ENCODE measurements at regions not wholly inside any gene's neighbourhood (a gene's known extent, or its start where the extent isn't known, plus 50 kb on each side); places are given as distances from the start of the nearest gene placed in this dataset.

DNA sequence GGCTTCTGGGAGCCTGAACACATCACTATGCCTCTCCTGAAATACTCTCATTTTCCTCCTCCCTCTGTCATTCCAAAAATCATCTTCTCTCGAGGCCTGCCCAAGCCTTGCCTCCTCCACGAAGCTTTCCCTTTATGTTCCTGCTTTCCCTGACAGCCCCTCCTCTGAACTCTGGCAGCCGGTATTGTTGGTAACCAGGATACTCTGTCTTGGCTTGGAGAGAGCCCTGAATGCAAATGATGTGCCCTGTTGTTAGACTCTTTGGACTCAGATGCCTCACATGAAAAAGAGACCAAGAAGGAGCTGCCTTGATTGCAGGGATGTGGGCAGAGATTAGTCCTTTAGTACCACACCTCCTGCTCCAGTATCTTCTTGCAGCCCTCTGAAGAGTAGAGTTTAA, 138.5 kb upstream of the DLX2 start:
- Histone ChIP-seq H3K4me1 (ENCODE audit: insufficient read depth, insufficient read length) (peaks cover 4% of the 10 kb centered on the region), H3K36me3 (ENCODE audit: insufficient read depth, insufficient read length, low read length) (no peaks in the 10 kb centered on the region), H3K27me3 (ENCODE audit: insufficient read depth, insufficient read length) (peaks cover 10% of the 10 kb centered on the region), H3K4me3 (ENCODE audit: insufficient read length, low read depth) (no peak overlapping the region), H3K9ac (ENCODE audit: insufficient read length, low read depth) (no peak overlapping the region), H3K9me3 (ENCODE audit: insufficient read depth, low read length) (no peaks in the 10 kb centered on the region)
- no peak for TF ChIP-seq ZNF274 (IDR thresholded peaks at IDR 0.05; ENCODE audit: low read depth, low read length)
- TF ChIP-seq YY1 (IDR thresholded peaks at IDR 0.05; ENCODE audit: insufficient read depth, insufficient read length): no peak
- TF ChIP-seq SUZ12 (IDR thresholded peaks at IDR 0.05; ENCODE audit: extremely low read depth, insufficient read depth, insufficient read length): no peak
- DNase-seq (ENCODE audit: low read depth, low spot score): no peak

DNA sequence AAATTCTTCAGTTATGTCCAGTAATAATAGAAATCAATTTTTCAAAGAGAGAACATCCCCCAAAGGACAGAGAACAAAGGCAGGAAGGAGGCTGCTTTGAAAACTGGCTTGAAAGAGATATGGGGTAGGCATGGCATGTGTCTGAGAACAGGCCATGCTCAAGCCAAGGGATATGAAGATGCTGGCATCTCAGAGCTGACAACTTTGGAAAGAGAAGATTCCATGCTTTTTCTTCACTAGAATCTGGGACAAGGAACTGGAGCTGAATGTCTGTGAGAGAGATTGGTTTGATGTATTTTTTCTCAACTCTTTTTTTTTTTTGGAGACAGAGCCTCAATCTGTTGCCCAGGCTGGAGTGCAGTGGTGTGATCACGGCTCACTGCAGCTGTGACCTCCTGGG, 139.8 kb upstream of the DLX2 start:
- no peaks in the 10 kb centered on the region for H3K36me3 ChIP-seq (ENCODE audit: insufficient read depth, insufficient read length, low read length)
- H3K4me3 ChIP-seq (ENCODE audit: insufficient read length, low read depth): no peak overlapping the region
- DNase-seq (ENCODE audit: low read depth, low spot score): no peak
- TF ChIP-seq ZNF274 (IDR thresholded peaks at IDR 0.05; ENCODE audit: low read depth, low read length): no peak
- no peak for TF ChIP-seq SUZ12 (IDR thresholded peaks at IDR 0.05; ENCODE audit: extremely low read depth, insufficient read depth, insufficient read length)
- TF ChIP-seq YY1 (IDR thresholded peaks at IDR 0.05; ENCODE audit: insufficient read depth, insufficient read length): no peak
- no peaks in the 10 kb centered on the region for H3K27me3 ChIP-seq (ENCODE audit: insufficient read depth, insufficient read length)
- peaks cover 8% of the 10 kb centered on the region for H3K4me1 ChIP-seq (ENCODE audit: insufficient read depth, insufficient read length)
- no peaks in the 10 kb centered on the region for H3K9me3 ChIP-seq (ENCODE audit: insufficient read depth, low read length)
- no peak overlapping the region for H3K9ac ChIP-seq (ENCODE audit: insufficient read length, low read depth)

DNA sequence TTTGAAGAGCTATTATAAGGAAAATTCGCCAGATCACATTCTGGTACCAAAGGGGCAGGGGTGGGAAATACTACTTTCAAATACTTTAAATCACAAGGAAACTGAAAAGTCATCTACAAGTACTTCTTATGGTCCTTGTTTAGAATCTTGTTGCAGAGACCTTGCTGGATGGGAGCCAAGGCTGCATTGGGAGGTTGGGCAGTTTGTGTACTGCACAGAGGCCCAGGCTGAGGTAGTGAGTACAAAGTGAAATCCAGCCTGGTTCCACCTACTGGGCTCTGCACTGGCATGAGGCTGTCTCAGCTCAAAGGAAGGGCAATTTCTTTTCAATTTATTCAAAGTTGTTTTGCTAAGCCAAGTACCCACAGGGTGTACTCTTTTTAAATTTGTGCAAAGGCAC, 140.3 kb upstream of the DLX2 start:
- no peak overlapping the region for H3K4me3 ChIP-seq (ENCODE audit: insufficient read length, low read depth)
- H3K27me3 ChIP-seq (ENCODE audit: insufficient read depth, insufficient read length): no peaks in the 10 kb centered on the region
- TF ChIP-seq SUZ12 (IDR thresholded peaks at IDR 0.05; ENCODE audit: extremely low read depth, insufficient read depth, insufficient read length) (no peak), ZNF274 (IDR thresholded peaks at IDR 0.05; ENCODE audit: low read depth, low read length) (no peak), YY1 (IDR thresholded peaks at IDR 0.05; ENCODE audit: insufficient read depth, insufficient read length) (no peak)
- no peaks in the 10 kb centered on the region for H3K36me3 ChIP-seq (ENCODE audit: insufficient read depth, insufficient read length, low read length)
- peaks cover 10% of the 10 kb centered on the region for H3K4me1 ChIP-seq (ENCODE audit: insufficient read depth, insufficient read length)
- H3K9ac ChIP-seq (ENCODE audit: insufficient read length, low read depth): no peak overlapping the region
- no peak for DNase-seq (ENCODE audit: low read depth, low spot score)
- H3K9me3 ChIP-seq (ENCODE audit: insufficient read depth, low read length): no peaks in the 10 kb centered on the region

DNA sequence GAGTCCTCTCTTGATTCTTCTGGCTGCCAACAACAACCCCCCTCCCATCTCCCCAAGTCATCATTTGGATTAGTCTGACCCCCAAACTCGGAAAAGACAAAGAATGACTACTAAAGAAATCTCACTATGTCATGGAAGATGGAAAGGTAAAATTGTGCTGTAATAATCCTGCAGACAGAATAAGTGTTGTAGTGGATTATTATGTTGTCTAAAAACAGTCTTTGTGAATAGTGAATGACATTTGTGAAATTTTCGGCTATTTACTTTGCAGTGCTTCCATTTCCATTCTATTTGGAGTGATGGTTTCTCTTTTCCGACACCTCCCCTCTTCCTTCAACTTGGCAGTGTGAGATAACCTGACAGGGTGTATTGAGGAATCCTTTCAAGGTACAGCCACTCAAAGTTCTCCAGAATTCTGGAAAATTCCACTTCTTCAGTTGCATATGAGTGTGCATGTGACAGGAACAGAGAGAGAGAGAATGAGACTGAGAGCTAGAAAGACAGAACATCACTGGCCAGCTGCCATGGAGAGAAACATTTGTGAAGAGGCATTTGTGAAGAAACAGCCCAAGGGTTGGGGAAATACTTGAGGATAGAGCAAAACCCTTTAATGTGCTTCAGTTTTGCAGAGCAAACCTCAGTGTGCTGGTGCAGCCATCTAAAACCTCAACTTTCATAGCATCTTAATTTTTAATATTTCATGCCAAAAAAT, 141.9 kb upstream of the DLX2 start:
- Histone ChIP-seq H3K27me3 (ENCODE audit: insufficient read depth, insufficient read length) (no peaks in the 10 kb centered on the region), H3K4me3 (ENCODE audit: insufficient read length, low read depth) (no peak overlapping the region), H3K36me3 (ENCODE audit: insufficient read depth, insufficient read length, low read length) (no peaks in the 10 kb centered on the region), H3K9me3 (ENCODE audit: insufficient read depth, low read length) (no peaks in the 10 kb centered on the region), H3K4me1 (ENCODE audit: insufficient read depth, insufficient read length) (peaks cover 10% of the 10 kb centered on the region), H3K9ac (ENCODE audit: insufficient read length, low read depth) (no peak overlapping the region)
- no peak for DNase-seq (ENCODE audit: low read depth, low spot score)
- TF ChIP-seq ZNF274 (IDR thresholded peaks at IDR 0.05; ENCODE audit: low read depth, low read length) (no peak), SUZ12 (IDR thresholded peaks at IDR 0.05; ENCODE audit: extremely low read depth, insufficient read depth, insufficient read length) (no peak), YY1 (IDR thresholded peaks at IDR 0.05; ENCODE audit: insufficient read depth, insufficient read length) (no peak)

DNA sequence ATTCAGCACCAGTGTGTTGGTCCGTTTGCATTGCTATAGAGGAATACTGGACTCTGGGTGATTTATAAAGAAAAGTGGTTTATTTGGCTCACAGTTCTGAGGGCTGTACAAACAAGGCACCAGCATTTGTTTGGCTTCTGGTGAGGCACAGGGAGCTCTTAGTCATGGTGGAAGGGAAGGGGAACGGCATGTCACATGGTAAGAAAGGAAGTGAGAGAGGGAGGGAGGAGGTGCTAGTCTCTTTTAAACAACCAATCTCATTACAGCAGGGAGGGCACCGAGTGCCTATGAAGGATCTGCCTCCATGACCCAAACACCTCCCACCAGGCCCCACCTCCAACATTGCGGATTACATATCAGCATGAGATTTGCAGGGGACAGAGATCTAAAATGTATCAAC, 143.9 kb upstream of the DLX2 start:
- peaks cover 7% of the 10 kb centered on the region for H3K4me1 ChIP-seq (ENCODE audit: insufficient read depth, insufficient read length)
- TF ChIP-seq SUZ12 (IDR thresholded peaks at IDR 0.05; ENCODE audit: extremely low read depth, insufficient read depth, insufficient read length) (no peak), YY1 (IDR thresholded peaks at IDR 0.05; ENCODE audit: insufficient read depth, insufficient read length) (no peak), ZNF274 (IDR thresholded peaks at IDR 0.05; ENCODE audit: low read depth, low read length) (no peak)
- DNase-seq (ENCODE audit: low read depth, low spot score): no peak
- H3K9me3 ChIP-seq (ENCODE audit: insufficient read depth, low read length): no peaks in the 10 kb centered on the region
- H3K27me3 ChIP-seq (ENCODE audit: insufficient read depth, insufficient read length): no peaks in the 10 kb centered on the region
- no peak overlapping the region for H3K4me3 ChIP-seq (ENCODE audit: insufficient read length, low read depth)
- H3K9ac ChIP-seq (ENCODE audit: insufficient read length, low read depth): no peak overlapping the region
- H3K36me3 ChIP-seq (ENCODE audit: insufficient read depth, insufficient read length, low read length): no peaks in the 10 kb centered on the region

DNA sequence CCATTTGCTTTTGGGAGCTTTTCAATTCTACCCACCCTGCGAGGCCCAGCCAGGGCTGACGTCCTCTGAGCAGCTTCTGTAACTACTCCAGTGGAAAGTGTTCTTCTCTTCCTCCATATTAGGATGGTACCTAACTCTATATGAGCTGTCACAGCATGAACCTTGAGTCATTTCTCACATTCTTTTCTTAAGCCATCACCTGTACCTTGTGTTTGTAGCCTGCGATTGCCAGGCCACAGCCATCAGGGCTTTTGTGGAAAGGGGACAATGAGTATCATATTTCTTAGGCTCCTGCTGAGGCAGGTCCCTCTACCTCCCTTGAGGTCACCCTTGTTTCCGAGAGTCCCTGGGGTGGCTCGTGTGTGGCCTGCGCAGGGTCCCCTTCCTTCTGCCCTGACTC, 144.5 kb upstream of the DLX2 start:
- no peaks in the 10 kb centered on the region for H3K27me3 ChIP-seq (ENCODE audit: insufficient read depth, insufficient read length)
- peaks cover 7% of the 10 kb centered on the region for H3K4me1 ChIP-seq (ENCODE audit: insufficient read depth, insufficient read length)
- TF ChIP-seq SUZ12 (IDR thresholded peaks at IDR 0.05; ENCODE audit: extremely low read depth, insufficient read depth, insufficient read length) (no peak), YY1 (IDR thresholded peaks at IDR 0.05; ENCODE audit: insufficient read depth, insufficient read length) (no peak), ZNF274 (IDR thresholded peaks at IDR 0.05; ENCODE audit: low read depth, low read length) (no peak)
- no peak overlapping the region for H3K4me3 ChIP-seq (ENCODE audit: insufficient read length, low read depth)
- no peak for DNase-seq (ENCODE audit: low read depth, low spot score)
- H3K9me3 ChIP-seq (ENCODE audit: insufficient read depth, low read length): no peaks in the 10 kb centered on the region
- H3K9ac ChIP-seq (ENCODE audit: insufficient read length, low read depth): no peak overlapping the region
- H3K36me3 ChIP-seq (ENCODE audit: insufficient read depth, insufficient read length, low read length): no peaks in the 10 kb centered on the region

DNA sequence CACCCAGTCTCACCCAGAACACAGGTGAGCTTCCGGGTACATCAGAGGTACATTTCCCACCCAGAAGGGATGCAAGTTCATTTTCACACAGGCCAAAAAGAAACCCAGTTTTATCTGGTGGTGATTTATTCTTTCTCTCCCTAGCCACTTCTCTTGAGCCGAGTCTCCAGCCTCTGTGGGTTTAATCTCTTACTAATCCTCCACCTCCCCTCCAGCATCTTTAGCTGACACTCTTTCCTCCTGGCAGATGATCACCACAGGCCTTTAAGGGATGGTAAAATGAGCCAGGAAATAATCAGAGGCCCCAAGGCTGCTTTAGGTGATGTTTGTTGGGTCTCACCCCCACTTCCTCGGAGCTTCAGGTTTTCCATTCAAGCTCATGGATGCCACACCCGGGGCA, 145.7 kb upstream of the DLX2 start:
- Histone ChIP-seq H3K36me3 (ENCODE audit: insufficient read depth, insufficient read length, low read length) (no peaks in the 10 kb centered on the region), H3K27me3 (ENCODE audit: insufficient read depth, insufficient read length) (no peaks in the 10 kb centered on the region), H3K9me3 (ENCODE audit: insufficient read depth, low read length) (no peaks in the 10 kb centered on the region), H3K4me1 (ENCODE audit: insufficient read depth, insufficient read length) (peaks cover 7% of the 10 kb centered on the region), H3K4me3 (ENCODE audit: insufficient read length, low read depth) (no peak overlapping the region), H3K9ac (ENCODE audit: insufficient read length, low read depth) (no peak overlapping the region)
- no peak for TF ChIP-seq SUZ12 (IDR thresholded peaks at IDR 0.05; ENCODE audit: extremely low read depth, insufficient read depth, insufficient read length)
- no peak for TF ChIP-seq YY1 (IDR thresholded peaks at IDR 0.05; ENCODE audit: insufficient read depth, insufficient read length)
- TF ChIP-seq ZNF274 (IDR thresholded peaks at IDR 0.05; ENCODE audit: low read depth, low read length): no peak
- DNase-seq (ENCODE audit: low read depth, low spot score): no peak

Measured in NT2/D1 (cell line).